PC-3 (cell line): ENCODE measurements at regions not wholly inside any gene's neighbourhood (a gene's known extent, or its start where the extent isn't known, plus 50 kb on each side); places are given as distances from the start of the nearest gene placed in this dataset.

Experiments used
- EZH2 ChIP-seq: fragments of 300-600 bp; sonication (generic); IDR thresholded peaks from one replicate; pipeline ENCODE4 v1.6.1; 2017; ENCODE audit warnings: antibody characterized with exemption, mild to moderate bottlenecking, low read length; ENCODE audit not compliant: unreplicated experiment
- TF ChIP-seq, protein P1 (sequence below): fragments of 300-600 bp; sonication (generic); conservative IDR thresholded peaks from 2 replicates; pipeline ENCODE4 v1.5.1; 2017; ENCODE audit warnings: antibody characterized with exemption, low read depth, mild to moderate bottlenecking, low read length

DNA sequence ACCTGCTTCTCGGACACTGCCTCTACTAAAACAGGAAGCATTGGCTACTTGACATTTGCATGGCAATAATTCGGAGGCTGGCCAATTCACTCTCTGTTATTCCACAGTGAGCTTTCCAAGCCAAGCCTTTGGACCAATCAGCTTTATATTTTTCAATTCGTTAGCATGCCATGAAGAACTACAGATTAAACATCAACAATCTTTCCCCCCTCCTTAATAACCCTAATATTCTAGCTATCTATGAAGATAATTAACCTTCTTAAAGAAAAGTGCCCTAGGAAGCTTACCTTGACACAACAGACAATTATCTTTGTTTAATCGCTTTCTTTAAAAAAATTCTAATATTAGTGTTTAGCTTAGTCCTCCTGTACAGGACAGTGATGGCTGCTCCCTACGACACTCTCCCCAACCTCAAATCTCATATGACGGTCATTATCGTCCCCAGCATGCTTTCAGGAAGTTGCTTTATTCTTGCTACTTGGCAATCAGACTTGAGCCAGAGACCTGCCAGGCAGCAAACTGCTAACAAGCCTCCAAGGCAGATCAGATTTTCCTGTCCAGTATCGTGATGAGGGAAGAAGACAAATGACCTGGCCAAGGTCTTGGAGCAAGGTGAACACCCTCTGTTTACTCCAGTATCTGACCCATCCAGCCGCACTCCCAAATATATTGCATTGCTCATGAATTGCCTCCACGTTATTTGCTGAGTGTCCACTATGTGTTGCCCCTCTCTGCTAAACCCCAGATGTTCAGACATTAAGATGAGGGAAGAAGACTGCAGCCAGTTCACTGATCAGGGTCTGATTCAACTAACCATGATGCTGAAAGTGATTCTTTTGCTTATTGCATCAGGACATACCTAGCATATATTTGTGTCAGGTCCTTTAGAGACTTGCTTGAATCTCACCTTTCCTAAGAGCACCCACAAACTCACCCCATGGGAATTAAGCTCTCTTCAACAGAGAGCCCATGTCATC lies 68.1 kb upstream of the LPP start:
- TF ChIP-seq, protein P1, sequence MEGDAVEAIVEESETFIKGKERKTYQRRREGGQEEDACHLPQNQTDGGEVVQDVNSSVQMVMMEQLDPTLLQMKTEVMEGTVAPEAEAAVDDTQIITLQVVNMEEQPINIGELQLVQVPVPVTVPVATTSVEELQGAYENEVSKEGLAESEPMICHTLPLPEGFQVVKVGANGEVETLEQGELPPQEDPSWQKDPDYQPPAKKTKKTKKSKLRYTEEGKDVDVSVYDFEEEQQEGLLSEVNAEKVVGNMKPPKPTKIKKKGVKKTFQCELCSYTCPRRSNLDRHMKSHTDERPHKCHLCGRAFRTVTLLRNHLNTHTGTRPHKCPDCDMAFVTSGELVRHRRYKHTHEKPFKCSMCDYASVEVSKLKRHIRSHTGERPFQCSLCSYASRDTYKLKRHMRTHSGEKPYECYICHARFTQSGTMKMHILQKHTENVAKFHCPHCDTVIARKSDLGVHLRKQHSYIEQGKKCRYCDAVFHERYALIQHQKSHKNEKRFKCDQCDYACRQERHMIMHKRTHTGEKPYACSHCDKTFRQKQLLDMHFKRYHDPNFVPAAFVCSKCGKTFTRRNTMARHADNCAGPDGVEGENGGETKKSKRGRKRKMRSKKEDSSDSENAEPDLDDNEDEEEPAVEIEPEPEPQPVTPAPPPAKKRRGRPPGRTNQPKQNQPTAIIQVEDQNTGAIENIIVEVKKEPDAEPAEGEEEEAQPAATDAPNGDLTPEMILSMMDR: no peak
- TF ChIP-seq EZH2: no peak
